ENCODE measurements at regions not wholly inside any gene's neighbourhood (a gene's known extent, or its start where the extent isn't known, plus 50 kb on each side); places are given as distances from the start of the nearest gene placed in this dataset.
"Not testable (repeated sequence)": the region's sequence is repeated elsewhere in the genome, so short reads cannot be mapped to it uniquely, and the experiment has no call there.

- not testable (repeated sequence) for DNase-seq
Observed at GRCh38 chr12:14032191-14032590, 50.8 kb upstream of the GRIN2B start.

GRCh38 chr12:14043776-14044175 lies 62.4 kb upstream of the GRIN2B start:
- DNase-seq = no peak

- no peak for DNase-seq
Observed at GRCh38 chr12:14048941-14049545, 67.6 kb upstream of the GRIN2B start.

GRCh38 chr12:14057895-14058294 lies 76.5 kb upstream of the GRIN2B start:
- DNase-seq = no peak

GRCh38 chr12:14058717-14059116 lies 77.3 kb upstream of the GRIN2B start:
- DNase-seq = no peak

GRCh38 chr12:14059548-14059947 lies 78.1 kb upstream of the GRIN2B start:
- DNase-seq = no peak

GRCh38 chr12:14065616-14066015 lies 84.2 kb upstream of the GRIN2B start:
- DNase-seq = no peak

- no peak for DNase-seq
Observed at GRCh38 chr12:14066021-14066420, 84.6 kb upstream of the GRIN2B start.

GRCh38 chr12:14068961-14069360 lies 87.6 kb upstream of the GRIN2B start:
- no peak for DNase-seq

- no peak for DNase-seq
Observed at GRCh38 chr12:14071833-14072232, 90.4 kb upstream of the GRIN2B start.

- no peak for DNase-seq
Observed at GRCh38 chr12:14072987-14073386, 91.6 kb upstream of the GRIN2B start.

- no peak for DNase-seq
Observed at GRCh38 chr12:14075797-14076393, 94.5 kb upstream of the GRIN2B start.

- no peak for DNase-seq
Observed at GRCh38 chr12:14076538-14076937, 95.1 kb upstream of the GRIN2B start.

GRCh38 chr12:14086838-14087237 lies 105.4 kb upstream of the GRIN2B start:
- DNase-seq = no peak

GRCh38 chr12:14099994-14100393 lies 118.6 kb upstream of the GRIN2B start:
- no peak for DNase-seq

- DNase-seq = not testable (repeated sequence)
Observed at GRCh38 chr12:14101556-14101955, 120.2 kb upstream of the GRIN2B start.

- DNase-seq = no peak
Observed at GRCh38 chr12:14111230-14111865, 129.9 kb upstream of the GRIN2B start.

- DNase-seq = no peak
Observed at GRCh38 chr12:14113031-14113430, 131.6 kb upstream of the GRIN2B start.

- no peak for DNase-seq
Observed at GRCh38 chr12:14126692-14127091, 145.3 kb upstream of the GRIN2B start.

GRCh38 chr12:14129611-14130195 lies 148.3 kb upstream of the GRIN2B start:
- no peak for DNase-seq

GRCh38 chr12:14135996-14136395 lies 154.6 kb upstream of the GRIN2B start:
- no peak for DNase-seq

- no peak for DNase-seq
Observed at GRCh38 chr12:14138495-14138894, 157.1 kb upstream of the GRIN2B start.

- DNase-seq = no peak
Observed at GRCh38 chr12:14148489-14149270, 167.3 kb upstream of the GRIN2B start.

Measured in NCI-H446 (cell line).